Sigmoid colon (tissue), 6 donors: ENCODE measurements at regions not wholly inside any gene's neighbourhood (a gene's known extent, or its start where the extent isn't known, plus 50 kb on each side); places are given as distances from the start of the nearest gene placed in this dataset.

Experiments used
- DNase-seq: peaks from one replicate; pipeline ENCODE4 v3.0.0-alpha.2; 2019
- H3K27ac ChIP-seq, 4 donors: fragments of 200-600 bp; sonication (generic); one replicate each; pipeline ENCODE4 v1.5.1; 2016 to 2019; ENCODE audit warnings: mild to moderate bottlenecking in 1 of 4
- H3K27me3 ChIP-seq, 3 donors: fragments of 200-600 bp; sonication (generic); one replicate each; pipeline ENCODE4 v1.5.1; 2019; ENCODE audit warnings: mild to moderate bottlenecking in 1 of 3
- H3K36me3 ChIP-seq, 4 donors: fragments of 200-600 bp; sonication (generic); one replicate each; pipeline ENCODE4 v1.5.1; 2016 to 2019
- H3K4me1 ChIP-seq, 4 donors: fragments of 200-600 bp; sonication (generic); one replicate each; pipeline ENCODE4 v1.5.1; 2017 to 2019
- H3K4me3 ChIP-seq, 4 donors: fragments of 200-600 bp; sonication (generic); one replicate each; pipeline ENCODE4 v1.5.1; 2017 to 2019; ENCODE audit warnings: mild to moderate bottlenecking in 2 of 4, moderate library complexity in 1 of 4
- H3K9me3 ChIP-seq, 4 donors: fragments of 200-600 bp in 3 of 4; sonication (generic) in 3 of 4; one replicate each; pipeline versions ENCODE4 v1.5.1 to v1.6.1; 2013 to 2019
- EP300 ChIP-seq, 4 donors: sonication (generic); formaldehyde crosslinking; IDR thresholded peaks; one replicate each; pipeline ENCODE4 v1.6.1; 2017; ENCODE audit warnings: antibody characterized with exemption in 4 of 4
- POLR2A ChIP-seq, 2 donors: fragments of 450-650 bp; IDR thresholded peaks; one replicate each; pipeline ENCODE4 v1.6.1; 2016; ENCODE audit warnings: antibody characterized with exemption in 2 of 2, mild to moderate bottlenecking in 2 of 2, moderate library complexity in 2 of 2
- POLR2AphosphoS5 ChIP-seq, 4 donors: sonication (generic); formaldehyde crosslinking; IDR thresholded peaks; one replicate each; pipeline ENCODE4 v1.6.1; 2017; ENCODE audit warnings: antibody characterized with exemption in 4 of 4
- WGBS, 2 donors: extraction: QIAGEN DNeasy Blood & Tissue Kit; methylation state at CpG; one replicate each; pipeline ENCODE4 v1.1.7; 2013; 5-methylcytosine and 5-hydroxymethylcytosine counted together
- intact Hi-C: fragments of 100-400 bp; cut with DNase I; formaldehyde crosslinking; loops from one replicate; pipeline ENCODE4 v1.15.1; 2023
- small RNA-seq, 3 donors: library from RNA; depleted of rRNA; stranded (forward); fragments of <200 nt; gene quantifications; one replicate each; pipeline ENCODE3, GENCODE V24; 2016
- TF ChIP-seq, protein P1 (sequence below), 4 experiments: fragments of 450-650 bp in 3 of 4; fragments of 200-600 bp in 1 of 4; IDR thresholded peaks; one replicate each; pipeline ENCODE4 v1.5.1; 2016 to 2019; ENCODE audit warnings: antibody characterized with exemption in 4 of 4, mild to moderate bottlenecking in 3 of 4, moderate library complexity in 2 of 4
- donor health status: healthy with polysubstance abuse.
- donor health status: healthy.

DNA sequence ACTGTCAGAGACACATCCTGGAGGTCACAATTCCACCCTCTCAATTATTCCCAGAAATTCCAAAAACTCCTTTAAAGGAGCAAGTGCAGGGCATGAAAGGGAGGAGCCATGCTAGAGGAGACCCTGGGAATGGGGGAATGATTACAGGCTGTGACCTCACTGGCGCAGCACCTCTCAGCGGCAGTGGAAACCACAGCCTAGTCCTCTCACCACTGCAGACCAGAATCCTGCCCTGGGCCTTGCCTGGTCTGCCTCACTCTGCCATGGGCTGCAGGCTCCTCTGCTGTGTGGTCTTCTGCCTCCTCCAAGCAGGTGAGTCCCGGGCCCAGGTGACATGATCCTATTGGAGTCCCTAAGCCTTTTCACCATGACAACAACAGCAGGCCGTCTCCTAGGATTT lies 50.5 kb upstream of the PRSS58 start:
- intact Hi-C loops = loop anchor here (2.0 kb wide), 1 partner anchor 34 kb away; no protein-coding TSS in a partner anchor
- Histone ChIP-seq H3K27me3 (no peaks in the 10 kb centered on the region), H3K27ac (no peak overlapping the region), H3K36me3 (no peaks in the 10 kb centered on the region), H3K4me3 (no peak overlapping the region), H3K4me1 (no peaks in the 10 kb centered on the region), H3K9me3 (no peaks in the 10 kb centered on the region)
- no peak for TF ChIP-seq EP300 (IDR thresholded peaks at IDR 0.05)
- no peak for TF ChIP-seq POLR2A (IDR thresholded peaks at IDR 0.05)
- TF ChIP-seq, protein P1, sequence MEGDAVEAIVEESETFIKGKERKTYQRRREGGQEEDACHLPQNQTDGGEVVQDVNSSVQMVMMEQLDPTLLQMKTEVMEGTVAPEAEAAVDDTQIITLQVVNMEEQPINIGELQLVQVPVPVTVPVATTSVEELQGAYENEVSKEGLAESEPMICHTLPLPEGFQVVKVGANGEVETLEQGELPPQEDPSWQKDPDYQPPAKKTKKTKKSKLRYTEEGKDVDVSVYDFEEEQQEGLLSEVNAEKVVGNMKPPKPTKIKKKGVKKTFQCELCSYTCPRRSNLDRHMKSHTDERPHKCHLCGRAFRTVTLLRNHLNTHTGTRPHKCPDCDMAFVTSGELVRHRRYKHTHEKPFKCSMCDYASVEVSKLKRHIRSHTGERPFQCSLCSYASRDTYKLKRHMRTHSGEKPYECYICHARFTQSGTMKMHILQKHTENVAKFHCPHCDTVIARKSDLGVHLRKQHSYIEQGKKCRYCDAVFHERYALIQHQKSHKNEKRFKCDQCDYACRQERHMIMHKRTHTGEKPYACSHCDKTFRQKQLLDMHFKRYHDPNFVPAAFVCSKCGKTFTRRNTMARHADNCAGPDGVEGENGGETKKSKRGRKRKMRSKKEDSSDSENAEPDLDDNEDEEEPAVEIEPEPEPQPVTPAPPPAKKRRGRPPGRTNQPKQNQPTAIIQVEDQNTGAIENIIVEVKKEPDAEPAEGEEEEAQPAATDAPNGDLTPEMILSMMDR (IDR thresholded peaks at IDR 0.05) = no peak
- no peak for TF ChIP-seq POLR2AphosphoS5 (IDR thresholded peaks at IDR 0.05)
- 74 to 85% methylated on average over 4 of the region's 4 CpGs for WGBS, 2 donors
- DNase-seq = no peak

Small RNA genes lying in the stretch of these regions (small RNA-seq; reads per million reads assigned to genes)
- 0 reads per million in 3 donors for gene TRBV5-2
- 0 reads per million in 3 donors for gene TRBV8-1
- 0 reads per million in 3 donors for gene TRBV8-2
